GM12878 (cell line): ENCODE measurements at regions not wholly inside any gene's neighbourhood (a gene's known extent, or its start where the extent isn't known, plus 50 kb on each side); places are given as distances from the start of the nearest gene placed in this dataset.

Experiments used
- ATAC-seq: fragments of 200-7000 bp; cut with Tn5 transposase; 3 replicates; pipeline ENCODE4 v1.9.1; 2020; ENCODE audit warnings: mild to moderate bottlenecking, moderate library complexity
- BruUV-seq: library from RNA; stranded (reverse); fragments of 400-500 nt; replicated peaks from 2 replicates; lab custom pipeline; 2021; lab: Mats Ljungman, UMichigan
- CTCF ChIA-PET: fragments of 300-600 bp; sonication (Branson Sonifier 250); formaldehyde crosslinking; extraction: SDS; loops from one replicate; lab custom pipeline; 2021; ENCODE audit warnings: inconsistent platforms; lab: Yijun Ruan, JAX
- POLR2A ChIA-PET: fragments of 350-600 bp; formaldehyde crosslinking; extraction: SDS; loops from one replicate; lab custom pipeline; 2021; ENCODE audit warnings: inconsistent platforms; lab: Charles Lee
- RAD21 ChIA-PET: fragments of 300-600 bp; sonication (Branson Sonifier 250); formaldehyde crosslinking; loops from one replicate; lab custom pipeline; 2023; ENCODE audit warnings: antibody characterized with exemption; ENCODE audit not compliant: unreplicated experiment; lab: Charles Lee
- SMC1A ChIA-PET: fragments of 300-600 bp; sonication (Branson Sonifier 250); formaldehyde crosslinking; loops from one replicate; lab custom pipeline; 2023; ENCODE audit not compliant: unreplicated experiment, uncharacterized antibody; lab: Charles Lee
- DNase-seq: peaks from one replicate; pipeline ENCODE4 v3.0.0-alpha.2; 2011; ENCODE audit warnings: low read depth, low spot score
- FAIRE-seq: peaks from 3 replicates; lab custom pipeline; 2011; peaks lifted over from hg19 to GRCh38; lab: Jason Lieb, UNC
- H2AFZ ChIP-seq: 2 replicates; pipeline ENCODE4 v1.6.0; 2011; ENCODE audit warnings: low read depth, low read length, control low read depth; ENCODE audit not compliant: control insufficient read depth
- H3K27ac ChIP-seq: 2 replicates; pipeline ENCODE4 v1.5.1; 2011; ENCODE audit warnings: control low read depth; ENCODE audit not compliant: control insufficient read depth, insufficient read depth
- H3K27me3 ChIP-seq, 2 experiments: replicated peaks in 1 of 2; 2 replicates each; pipeline versions ENCODE4 v1.6.0 to v1.6.1; 2011; ENCODE audit warnings: low read length in 1 of 2; ENCODE audit not compliant: control insufficient read depth in 2 of 2, insufficient read depth in 2 of 2
- H3K36me3 ChIP-seq, 2 experiments: 2 replicates each; pipeline ENCODE4 v1.5.1; 2011; ENCODE audit warnings: low read length in 1 of 2; ENCODE audit not compliant: control insufficient read depth in 2 of 2, insufficient read depth in 2 of 2
- H3K4me1 ChIP-seq: 2 replicates; pipeline ENCODE4 v1.6.1; 2011; ENCODE audit warnings: mild to moderate bottlenecking, low read length, moderate library complexity, mixed read lengths; ENCODE audit not compliant: control insufficient read depth, insufficient read depth
- H3K4me2 ChIP-seq: 2 replicates; pipeline ENCODE4 v1.6.0; 2011; ENCODE audit warnings: control low read depth; ENCODE audit not compliant: control insufficient read depth, insufficient read depth
- H3K4me3 ChIP-seq: fragments of 200-600 bp; sonication (generic); 2 replicates; pipeline ENCODE4 v1.5.1; 2016
- H3K79me2 ChIP-seq: 2 replicates; pipeline ENCODE4 v1.6.0; 2011; ENCODE audit warnings: low read length; ENCODE audit not compliant: control insufficient read depth, insufficient read depth
- H3K9ac ChIP-seq: 2 replicates; pipeline ENCODE4 v1.8.0; 2011; ENCODE audit warnings: low read length, control low read depth, mixed read lengths; ENCODE audit not compliant: control insufficient read depth, insufficient read depth
- H3K9me3 ChIP-seq: replicated peaks from 3 replicates; pipeline ENCODE4 v1.5.1; 2011; ENCODE audit warnings: mild to moderate bottlenecking, low read length; ENCODE audit not compliant: control insufficient read depth, insufficient read depth
- H4K20me1 ChIP-seq: 2 replicates; pipeline ENCODE4 v1.6.0; 2011; ENCODE audit not compliant: control insufficient read depth, insufficient read depth
- CEBPZ ChIP-seq: fragments of 150-350 bp; IDR thresholded peaks from 2 replicates; pipeline ENCODE4 v1.6.1; 2016; ENCODE audit warnings: low read depth, low read length
- CHD2 ChIP-seq: IDR thresholded peaks from 2 replicates; pipeline ENCODE4 v1.6.1; 2011; ENCODE audit warnings: low read depth, low read length, improper control_type of control experiment, borderline replicate concordance
- IRF3 ChIP-seq: fragments of 450-650 bp; IDR thresholded peaks from 2 replicates; pipeline ENCODE4 v1.6.1; 2014; ENCODE audit warnings: mild to moderate bottlenecking
- RELB ChIP-seq: fragments of 450-650 bp; IDR thresholded peaks from 2 replicates; pipeline ENCODE4 v1.6.1; 2017; ENCODE audit warnings: low read depth, mild to moderate bottlenecking, moderate library complexity
- SIN3A ChIP-seq: IDR thresholded peaks from 2 replicates; pipeline ENCODE4 v1.6.1; 2012; ENCODE audit warnings: low read depth, low read length, improper control_type of control experiment
- SMAD1 ChIP-seq: fragments of 450-650 bp; IDR thresholded peaks from 2 replicates; pipeline ENCODE4 v1.6.1; 2018; ENCODE audit warnings: mild to moderate bottlenecking, low read depth; ENCODE audit not compliant: partially characterized antibody
- SUZ12 ChIP-seq: fragments of 200-600 bp; sonication (generic); IDR thresholded peaks from one replicate; pipeline ENCODE4 v1.6.1; 2018; ENCODE audit warnings: antibody characterized with exemption, mild to moderate bottlenecking; ENCODE audit not compliant: unreplicated experiment
- ZBED1 ChIP-seq: IDR thresholded peaks from 2 replicates; pipeline ENCODE4 v1.6.1; 2016; ENCODE audit warnings: borderline replicate concordance
- WGBS: methylation state at CpG from one replicate; pipeline ENCODE4 v1.1.6; 2016; ENCODE audit warnings: low lambda C conversion rate; ENCODE audit not compliant: insufficient replicate concordance, insufficient coverage; ENCODE audit errors: missing lambda C conversion rate; 5-methylcytosine and 5-hydroxymethylcytosine counted together
- in situ Hi-C: fragments of 300-500 bp; cut with MboI; formaldehyde crosslinking; loops from 9 replicates; pipeline ENCODE4 v1.14.3; 2018; ENCODE audit warnings: mixed read lengths
- intact Hi-C: fragments of 100-400 bp; cut with micrococcal nuclease; formaldehyde crosslinking; loops from one replicate; pipeline ENCODE4 v1.14.2; 2022; ENCODE audit not compliant: unreplicated experiment

GRCh38 chr15:69732133-69732532 is 279.5 kb downstream of the RPLP1 start:
- ChIA-PET POLR2A (interaction anchor here (0.7 kb wide), 1 partner anchor 1962 kb away, joined by 3 read pairs; no protein-coding TSS in a partner anchor), CTCF (interaction anchor here (0.8 to 1.6 kb wide), 7 partner anchors 8 to 431 kb away, joined by 3 to 5 read pairs (median 3); no protein-coding TSS in a partner anchor), RAD21 (no interaction called here), SMC1A (interaction anchor here (0.9 to 2.6 kb wide), 3 partner anchors 9 to 13 kb away, joined by 3 to 7 read pairs (median 3); no protein-coding TSS in a partner anchor)
- Histone ChIP-seq H3K9me3 (no peaks in the 10 kb centered on the region), H4K20me1 (no peaks in the 10 kb centered on the region), H3K36me3 (no peaks in the 10 kb centered on the region), H3K9ac (no peak overlapping the region), H3K27ac (no peak overlapping the region), H3K4me2 (no peak overlapping the region), H3K4me3 (no peak overlapping the region), H2AFZ (no peak overlapping the region), H3K79me2 (no peaks in the 10 kb centered on the region), H3K27me3 (peaks cover 0 to 7% of the 10 kb centered on the region in 2 experiments; a peak in 2 of 4 replicates), H3K4me1 (no peaks in the 10 kb centered on the region)
- FAIRE-seq (no peak), ATAC-seq (no peak), DNase-seq (no peak)
- in situ Hi-C loops (no loop called here), intact Hi-C loops (no loop called here)
- 0% methylated on average over 1 of the region's 1 CpG for WGBS
- TF ChIP-seq IRF3 (no peak), SUZ12 (no peak)
- BruUV-seq: no TSS peak

GRCh38 chr15:69734699-69735098 is 282.1 kb downstream of the RPLP1 start:
- ATAC-seq (no peak), FAIRE-seq (no peak), DNase-seq (no peak)
- RAD21 ChIA-PET: interaction anchor here (0.9 to 2.0 kb wide), 2 partner anchors 11 to 14 kb away, joined by 3 to 5 read pairs; no protein-coding TSS in a partner anchor
- CTCF ChIA-PET: interaction anchor here (0.6 to 1.5 kb wide), 5 partner anchors 8 to 231 kb away, joined by 3 to 6 read pairs (median 3); no protein-coding TSS in a partner anchor
- 57% methylated on average over 5 of the region's 5 CpGs for WGBS
- no TSS peak for BruUV-seq
- SMC1A ChIA-PET: interaction anchor here (0.6 to 2.9 kb wide), 6 partner anchors 8 to 280 kb away, joined by 3 to 13 read pairs (median 4); no protein-coding TSS in a partner anchor
- H3K9me3 ChIP-seq: no peaks in the 10 kb centered on the region; the same call in 2 of the 3 replicates
- H3K4me2 ChIP-seq: no peak overlapping the region
- H3K79me2 ChIP-seq: no peaks in the 10 kb centered on the region
- H2AFZ ChIP-seq: no peak overlapping the region
- in situ Hi-C loops: no loop called here
- H3K27me3 ChIP-seq: peaks cover 0 to 7% of the 10 kb centered on the region in 2 experiments; a peak in 3 of 4 replicates
- POLR2A ChIA-PET: interaction anchor here (0.6 kb wide), 1 partner anchor 262 kb away, joined by 3 read pairs; no protein-coding TSS in a partner anchor
- H3K4me1 ChIP-seq: no peaks in the 10 kb centered on the region
- H3K9ac ChIP-seq: no peak overlapping the region
- no peaks in the 10 kb centered on the region for H4K20me1 ChIP-seq
- intact Hi-C loops: no loop called here
- TF ChIP-seq CEBPZ (no peak), ZBED1 (no peak), SIN3A (no peak), SMAD1 (no peak), CHD2 (no peak), RELB (no peak)
- H3K27ac ChIP-seq: no peak overlapping the region
- H3K36me3 ChIP-seq: no peaks in the 10 kb centered on the region
- H3K4me3 ChIP-seq: no peak overlapping the region
